K562 (cell line): ENCODE measurements at regions not wholly inside any gene's neighbourhood (a gene's known extent, or its start where the extent isn't known, plus 50 kb on each side); places are given as distances from the start of the nearest gene placed in this dataset.

Source experiments
- CBX5 ChIP-seq: IDR thresholded peaks from 2 replicates; pipeline ENCODE4 v1.6.1; 2014; ENCODE audit warnings: low read depth, borderline replicate concordance
- CREM ChIP-seq: IDR thresholded peaks from 2 replicates; pipeline ENCODE4 v1.6.1; 2014; ENCODE audit warnings: antibody characterized with exemption, low read depth
- CTCF ChIP-seq, 3 experiments: IDR thresholded peaks in 2 of 3; conservative IDR thresholded peaks in 1 of 3; 2 replicates each; pipeline ENCODE4 v1.5.1; 2011 to 2012; ENCODE audit warnings: low read length in 3 of 3, mild to moderate bottlenecking in 3 of 3, control low read depth in 2 of 3, improper control_type of control experiment in 1 of 3, inconsistent platforms in 1 of 3, low read depth in 1 of 3, mixed read lengths in 1 of 3, moderate library complexity in 1 of 3; ENCODE audit not compliant: insufficient read depth in 2 of 3
- HLTF ChIP-seq: fragments of 450-650 bp; IDR thresholded peaks from 2 replicates; pipeline ENCODE4 v1.6.1; 2016
- MAX ChIP-seq: sonication (generic); formaldehyde crosslinking; IDR thresholded peaks from 2 replicates; pipeline ENCODE4 v1.9.0; 2022; ENCODE audit warnings: mild to moderate bottlenecking, missing genetic modification reagents
- MAZ ChIP-seq, 2 experiments: fragments of 450-650 bp in 1 of 2; sonication (generic) in 1 of 2; formaldehyde crosslinking; IDR thresholded peaks in 1 of 2; conservative IDR thresholded peaks in 1 of 2; 2 replicates each; pipeline versions ENCODE4 v1.4.0 to v1.5.0; 2020; ENCODE audit warnings: mild to moderate bottlenecking in 1 of 2, missing genetic modification reagents in 1 of 2
- MNT ChIP-seq, 2 experiments: fragments of 450-650 bp; conservative IDR thresholded peaks; 2 replicates each; pipeline ENCODE4 v1.6.1; 2017; ENCODE audit warnings: mild to moderate bottlenecking in 2 of 2, moderate library complexity in 2 of 2
- MXD1 ChIP-seq: fragments of 250-450 bp; sonication (Bioruptor Pico); IDR thresholded peaks from 2 replicates; pipeline ENCODE4 v1.8.0; 2021; ENCODE audit warnings: borderline replicate concordance, mild to moderate bottlenecking, moderate library complexity; ENCODE audit not compliant: poor library complexity, severe bottlenecking
- SIX5 ChIP-seq, 2 experiments: IDR thresholded peaks; 2 replicates each; pipeline ENCODE4 v1.6.1; 2011; ENCODE audit warnings: low read length in 2 of 2, borderline replicate concordance in 1 of 2, low read depth in 1 of 2, mild to moderate bottlenecking in 1 of 2, moderate library complexity in 1 of 2; ENCODE audit not compliant: insufficient read depth in 1 of 2
- SMAD3 ChIP-seq: fragments of 450-650 bp; formaldehyde crosslinking; conservative IDR thresholded peaks from 2 replicates; pipeline ENCODE4 v1.4.0; 2020; ENCODE audit warnings: mild to moderate bottlenecking
- ZBTB33 ChIP-seq: sonication (generic); formaldehyde crosslinking; IDR thresholded peaks from 2 replicates; pipeline ENCODE4 v1.8.1; 2023; ENCODE audit warnings: mild to moderate bottlenecking, missing genetic modification reagents
- ZNF239 ChIP-seq: fragments of 250-450 bp; sonication (Bioruptor Pico); IDR thresholded peaks from 2 replicates; pipeline ENCODE4 v1.4.0; 2020; ENCODE audit warnings: mild to moderate bottlenecking

- TF ChIP-seq CREM (no peak), CBX5 (no peak), CTCF (IDR thresholded peaks at IDR 0.05 in 2 of 3, conservative IDR thresholded peaks at IDR 0.05 in 1 of 3; ENCODE audit: insufficient read depth in 2 of 3, low read depth in 1 of 3, low read length in 3 of 3) (no peak), MAZ (CRISPR knock-in tag; conservative IDR thresholded peaks at IDR 0.05 in 1 of 2, IDR thresholded peaks at IDR 0.05 in 1 of 2) (no peak), SIX5 (IDR thresholded peaks at IDR 0.05; ENCODE audit: borderline replicate concordance in 1 of 2, insufficient read depth in 1 of 2, low read depth in 1 of 2, low read length in 2 of 2) (no peak), MAX (CRISPR knock-in tag) (no peak), HLTF (no peak), SMAD3 (CRISPR knock-in tag) (no peak), ZBTB33 (CRISPR knock-in tag) (no peak), MNT (conservative IDR thresholded peaks at IDR 0.05) (no peak), MXD1 (CRISPR knock-in tag) (no peak), ZNF239 (no peak)
These were observed 218.5 kb downstream of the SIM1 start for GRCh38 chr6:100246206-100246605.
